ENCODE measurements at regions not wholly inside any gene's neighbourhood (a gene's known extent, or its start where the extent isn't known, plus 50 kb on each side); places are given as distances from the start of the nearest gene placed in this dataset.

DNA sequence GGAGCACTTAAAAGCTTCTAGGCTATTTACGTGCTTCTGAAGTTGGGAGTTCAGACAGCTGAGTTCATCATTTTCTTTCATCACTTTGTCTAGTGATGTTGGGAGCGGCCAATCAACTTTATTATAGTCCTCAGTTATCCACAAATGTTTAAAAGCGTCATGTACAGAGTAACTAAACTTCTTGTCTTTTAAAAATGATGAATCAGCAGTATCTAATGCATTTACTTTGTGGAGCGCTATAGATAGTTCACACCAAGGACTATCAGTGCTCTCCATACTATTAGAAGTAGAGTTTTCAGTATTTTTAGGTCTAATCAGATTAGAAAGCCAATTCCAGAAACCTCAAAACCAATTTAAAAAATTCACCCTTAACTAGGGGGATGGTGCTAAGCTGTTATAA lies 778.7 kb upstream of the PRMT6 start:
- no peak overlapping the region for H3K4me3 ChIP-seq (replicated peaks; ENCODE audit: insufficient read depth, low read length)
- TF ChIP-seq POLR2AphosphoS5 (IDR thresholded peaks at IDR 0.05; ENCODE audit: low read depth) (no peak), SPI1 (IDR thresholded peaks at IDR 0.05; ENCODE audit: borderline replicate concordance, low read depth) (no peak), GABPA (IDR thresholded peaks at IDR 0.05; ENCODE audit: low read depth) (no peak)
- TF ChIP-seq, protein P1, sequence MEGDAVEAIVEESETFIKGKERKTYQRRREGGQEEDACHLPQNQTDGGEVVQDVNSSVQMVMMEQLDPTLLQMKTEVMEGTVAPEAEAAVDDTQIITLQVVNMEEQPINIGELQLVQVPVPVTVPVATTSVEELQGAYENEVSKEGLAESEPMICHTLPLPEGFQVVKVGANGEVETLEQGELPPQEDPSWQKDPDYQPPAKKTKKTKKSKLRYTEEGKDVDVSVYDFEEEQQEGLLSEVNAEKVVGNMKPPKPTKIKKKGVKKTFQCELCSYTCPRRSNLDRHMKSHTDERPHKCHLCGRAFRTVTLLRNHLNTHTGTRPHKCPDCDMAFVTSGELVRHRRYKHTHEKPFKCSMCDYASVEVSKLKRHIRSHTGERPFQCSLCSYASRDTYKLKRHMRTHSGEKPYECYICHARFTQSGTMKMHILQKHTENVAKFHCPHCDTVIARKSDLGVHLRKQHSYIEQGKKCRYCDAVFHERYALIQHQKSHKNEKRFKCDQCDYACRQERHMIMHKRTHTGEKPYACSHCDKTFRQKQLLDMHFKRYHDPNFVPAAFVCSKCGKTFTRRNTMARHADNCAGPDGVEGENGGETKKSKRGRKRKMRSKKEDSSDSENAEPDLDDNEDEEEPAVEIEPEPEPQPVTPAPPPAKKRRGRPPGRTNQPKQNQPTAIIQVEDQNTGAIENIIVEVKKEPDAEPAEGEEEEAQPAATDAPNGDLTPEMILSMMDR (IDR thresholded peaks at IDR 0.05; ENCODE audit: insufficient read depth, low read length): no peak
- TF ChIP-seq, protein P2, sequence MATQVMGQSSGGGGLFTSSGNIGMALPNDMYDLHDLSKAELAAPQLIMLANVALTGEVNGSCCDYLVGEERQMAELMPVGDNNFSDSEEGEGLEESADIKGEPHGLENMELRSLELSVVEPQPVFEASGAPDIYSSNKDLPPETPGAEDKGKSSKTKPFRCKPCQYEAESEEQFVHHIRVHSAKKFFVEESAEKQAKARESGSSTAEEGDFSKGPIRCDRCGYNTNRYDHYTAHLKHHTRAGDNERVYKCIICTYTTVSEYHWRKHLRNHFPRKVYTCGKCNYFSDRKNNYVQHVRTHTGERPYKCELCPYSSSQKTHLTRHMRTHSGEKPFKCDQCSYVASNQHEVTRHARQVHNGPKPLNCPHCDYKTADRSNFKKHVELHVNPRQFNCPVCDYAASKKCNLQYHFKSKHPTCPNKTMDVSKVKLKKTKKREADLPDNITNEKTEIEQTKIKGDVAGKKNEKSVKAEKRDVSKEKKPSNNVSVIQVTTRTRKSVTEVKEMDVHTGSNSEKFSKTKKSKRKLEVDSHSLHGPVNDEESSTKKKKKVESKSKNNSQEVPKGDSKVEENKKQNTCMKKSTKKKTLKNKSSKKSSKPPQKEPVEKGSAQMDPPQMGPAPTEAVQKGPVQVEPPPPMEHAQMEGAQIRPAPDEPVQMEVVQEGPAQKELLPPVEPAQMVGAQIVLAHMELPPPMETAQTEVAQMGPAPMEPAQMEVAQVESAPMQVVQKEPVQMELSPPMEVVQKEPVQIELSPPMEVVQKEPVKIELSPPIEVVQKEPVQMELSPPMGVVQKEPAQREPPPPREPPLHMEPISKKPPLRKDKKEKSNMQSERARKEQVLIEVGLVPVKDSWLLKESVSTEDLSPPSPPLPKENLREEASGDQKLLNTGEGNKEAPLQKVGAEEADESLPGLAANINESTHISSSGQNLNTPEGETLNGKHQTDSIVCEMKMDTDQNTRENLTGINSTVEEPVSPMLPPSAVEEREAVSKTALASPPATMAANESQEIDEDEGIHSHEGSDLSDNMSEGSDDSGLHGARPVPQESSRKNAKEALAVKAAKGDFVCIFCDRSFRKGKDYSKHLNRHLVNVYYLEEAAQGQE (IDR thresholded peaks at IDR 0.05; ENCODE audit: insufficient replicate concordance, low read depth): no peak
- DNase-seq (ENCODE audit: low read depth in 1 of 2, low spot score in 1 of 2): no peak
- no peaks in the 10 kb centered on the region for H3K27me3 ChIP-seq (ENCODE audit: insufficient read depth, poor library complexity, severe bottlenecking)
- no peak overlapping the region for H3K27ac ChIP-seq (replicated peaks)

GRCh38 chr1:106278716-106279115 lies 777.8 kb upstream of the PRMT6 start:
- no peaks in the 10 kb centered on the region for H3K27me3 ChIP-seq (ENCODE audit: insufficient read depth, poor library complexity, severe bottlenecking)
- DNase-seq (ENCODE audit: low read depth in 1 of 2, low spot score in 1 of 2): no peak
- H3K4me3 ChIP-seq (replicated peaks; ENCODE audit: insufficient read depth, low read length): no peak overlapping the region
- TF ChIP-seq POLR2AphosphoS5 (IDR thresholded peaks at IDR 0.05; ENCODE audit: low read depth) (no peak), SPI1 (IDR thresholded peaks at IDR 0.05; ENCODE audit: borderline replicate concordance, low read depth) (no peak), GABPA (IDR thresholded peaks at IDR 0.05; ENCODE audit: low read depth) (no peak)
- TF ChIP-seq, protein P1 (IDR thresholded peaks at IDR 0.05; ENCODE audit: insufficient read depth, low read length): no peak
- TF ChIP-seq, protein P2 (IDR thresholded peaks at IDR 0.05; ENCODE audit: insufficient replicate concordance, low read depth): no peak
- H3K27ac ChIP-seq (replicated peaks): no peak overlapping the region

GRCh38 chr1:106289265-106289928 lies 767.1 kb upstream of the PRMT6 start:
- H3K27me3 ChIP-seq (ENCODE audit: insufficient read depth, poor library complexity, severe bottlenecking): no peaks in the 10 kb centered on the region
- no peak for DNase-seq (ENCODE audit: low read depth in 1 of 2, low spot score in 1 of 2)

More at GRCh38 chr1:106289265-106289928, 767.1 kb upstream of the PRMT6 start:
- Histone ChIP-seq H3K4me3 (replicated peaks; ENCODE audit: insufficient read depth, low read length) (no peak overlapping the region), H3K27ac (replicated peaks) (no peak overlapping the region)
- TF ChIP-seq SPI1 (IDR thresholded peaks at IDR 0.05; ENCODE audit: borderline replicate concordance, low read depth) (no peak), GABPA (IDR thresholded peaks at IDR 0.05; ENCODE audit: low read depth) (no peak), POLR2AphosphoS5 (IDR thresholded peaks at IDR 0.05; ENCODE audit: low read depth) (no peak)
- TF ChIP-seq, protein P1 (IDR thresholded peaks at IDR 0.05; ENCODE audit: insufficient read depth, low read length): no peak
- TF ChIP-seq, protein P2 (IDR thresholded peaks at IDR 0.05; ENCODE audit: insufficient replicate concordance, low read depth): no peak
